Smooth muscle cell (in vitro differentiated cells): ENCODE measurements at regions not wholly inside any gene's neighbourhood (a gene's known extent, or its start where the extent isn't known, plus 50 kb on each side); places are given as distances from the start of the nearest gene placed in this dataset.

Source experiments
- DNase-seq: peaks from one replicate; lab custom pipeline; 2025; ENCODE audit not compliant: unreplicated experiment; lab: John Stamatoyannopoulos, UW
- H2AFZ ChIP-seq: fragments of 200-600 bp; sonication (generic); 2 replicates; pipeline ENCODE4 v1.6.0; 2016; ENCODE audit warnings: antibody characterized with exemption, low read depth, mild to moderate bottlenecking
- H3F3A ChIP-seq: fragments of 200-600 bp; sonication (generic); 2 replicates; pipeline ENCODE4 v1.6.0; 2017; ENCODE audit warnings: antibody characterized with exemption, low read depth
- H3K27ac ChIP-seq: fragments of 200-600 bp; sonication (generic); 2 replicates; pipeline ENCODE4 v1.5.1; 2016; ENCODE audit warnings: low read depth, mild to moderate bottlenecking
- H3K27me3 ChIP-seq: fragments of 200-600 bp; sonication (generic); 2 replicates; pipeline ENCODE4 v1.6.1; 2016; ENCODE audit warnings: low read depth, mild to moderate bottlenecking
- H3K36me3 ChIP-seq: fragments of 200-600 bp; sonication (generic); 2 replicates; pipeline ENCODE4 v1.5.1; 2016; ENCODE audit warnings: low read depth
- H3K4me1 ChIP-seq: fragments of 200-600 bp; sonication (generic); 2 replicates; pipeline ENCODE4 v1.5.1; 2016; ENCODE audit warnings: low read depth
- H3K4me2 ChIP-seq: fragments of 200-600 bp; sonication (generic); 2 replicates; pipeline ENCODE4 v1.6.0; 2016; ENCODE audit warnings: mild to moderate bottlenecking
- H3K4me3 ChIP-seq: fragments of 200-600 bp; sonication (generic); 2 replicates; pipeline ENCODE4 v1.5.1; 2016; ENCODE audit warnings: mild to moderate bottlenecking
- H3K79me2 ChIP-seq: fragments of 200-600 bp; sonication (generic); 2 replicates; pipeline ENCODE4 v1.6.0; 2016; ENCODE audit warnings: low read depth, mild to moderate bottlenecking
- H3K9ac ChIP-seq: fragments of 200-600 bp; sonication (generic); 2 replicates; pipeline ENCODE4 v1.6.0; 2016; ENCODE audit warnings: low read depth
- H3K9me3 ChIP-seq: fragments of 200-600 bp; sonication (generic); replicated peaks from 2 replicates; pipeline ENCODE4 v1.5.1; 2016; ENCODE audit warnings: low read depth
- H4K20me1 ChIP-seq: fragments of 200-600 bp; sonication (generic); 2 replicates; pipeline ENCODE4 v1.6.0; 2016; ENCODE audit warnings: low read depth
- CTCF ChIP-seq: fragments of 200-600 bp; sonication (generic); IDR thresholded peaks from 2 replicates; pipeline ENCODE4 v1.5.1; 2017; ENCODE audit warnings: borderline replicate concordance, mild to moderate bottlenecking, antibody characterized with exemption; ENCODE audit not compliant: insufficient read depth, poor library complexity, severe bottlenecking
- WGBS: methylation state at CpG from one replicate; pipeline ENCODE4 v1.1.7; 2016; ENCODE audit warnings: low lambda C conversion rate; 5-methylcytosine and 5-hydroxymethylcytosine counted together

DNA sequence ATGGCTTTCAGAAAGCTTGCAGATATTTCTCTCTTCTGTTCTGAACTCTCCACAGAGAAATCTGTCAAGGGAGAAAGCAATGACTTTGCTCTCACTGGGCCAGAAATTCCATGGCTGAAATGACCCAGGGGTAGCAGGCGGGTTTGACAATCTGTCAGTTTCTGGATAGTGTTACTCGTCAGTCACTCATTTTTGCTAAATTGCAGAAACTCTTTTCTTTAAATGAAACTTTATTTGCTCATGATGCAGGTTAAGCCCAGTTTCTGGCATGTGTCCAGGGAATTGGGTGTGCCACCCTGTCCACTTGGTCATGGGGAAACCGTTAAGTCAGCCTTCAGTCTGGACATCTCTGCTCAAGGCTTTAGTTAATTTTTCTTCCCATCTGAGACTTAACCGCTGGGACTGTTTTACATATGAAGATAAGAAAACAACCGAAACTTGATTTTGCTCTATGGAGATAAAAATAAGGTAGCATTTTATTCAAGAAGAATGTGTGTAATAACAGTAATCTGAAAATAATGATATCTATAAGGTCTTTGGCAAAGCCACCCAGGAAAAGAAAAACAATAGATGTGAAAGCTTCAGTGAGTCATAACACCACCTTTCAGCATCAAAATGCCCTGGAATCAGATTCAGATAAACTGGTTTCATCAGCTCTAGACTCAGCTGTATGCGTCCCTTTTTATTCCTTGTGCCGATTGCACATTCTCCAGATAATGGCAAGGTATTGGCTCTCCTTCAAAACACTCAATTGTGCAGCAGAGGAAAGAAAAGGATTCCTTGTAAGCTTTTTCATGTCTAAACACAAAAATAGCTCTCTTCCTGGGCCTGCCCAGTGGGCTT, 308.3 kb downstream of the ZSWIM6 start:
- no peak for DNase-seq
- no peak for TF ChIP-seq CTCF
- Histone ChIP-seq H3K9me3 (no peaks in the 10 kb centered on the region), H2AFZ (no peak overlapping the region), H3K9ac (no peak overlapping the region), H3K4me3 (no peak overlapping the region), H3K79me2 (no peaks in the 10 kb centered on the region), H3K27me3 (peaks cover 4% of the 10 kb centered on the region), H3F3A (no peaks in the 10 kb centered on the region), H3K4me2 (no peak overlapping the region), H3K4me1 (peaks cover 12% of the 10 kb centered on the region), H3K27ac (no peak overlapping the region), H4K20me1 (no peaks in the 10 kb centered on the region), H3K36me3 (no peaks in the 10 kb centered on the region)
- WGBS = 77% methylated on average over 7 of the region's 7 CpGs

GRCh38 chr5:61641748-61642565, 309.9 kb downstream of the ZSWIM6 start:
- Histone ChIP-seq H3K27me3 (peaks cover 10% of the 10 kb centered on the region), H3K9ac (no peak overlapping the region), H3K4me1 (peaks cover 11% of the 10 kb centered on the region), H3K27ac (no peak overlapping the region), H3K4me2 (no peak overlapping the region), H3K79me2 (no peaks in the 10 kb centered on the region), H3K36me3 (no peaks in the 10 kb centered on the region), H3K4me3 (no peak overlapping the region), H4K20me1 (no peaks in the 10 kb centered on the region), H2AFZ (no peak overlapping the region), H3F3A (no peaks in the 10 kb centered on the region), H3K9me3 (no peaks in the 10 kb centered on the region)
- DNase-seq = no peak
- no peak for TF ChIP-seq CTCF
- 76% methylated on average over 7 of the region's 7 CpGs for WGBS

GRCh38 chr5:61647672-61648071, 315.6 kb downstream of the ZSWIM6 start:
- Histone ChIP-seq H3K9ac (no peak overlapping the region), H3K4me1 (no peaks in the 10 kb centered on the region), H3K36me3 (no peaks in the 10 kb centered on the region), H2AFZ (no peak overlapping the region), H4K20me1 (no peaks in the 10 kb centered on the region), H3K4me2 (no peak overlapping the region), H3K27me3 (peaks cover 6% of the 10 kb centered on the region), H3K79me2 (no peaks in the 10 kb centered on the region), H3K4me3 (no peak overlapping the region), H3K9me3 (no peaks in the 10 kb centered on the region), H3K27ac (no peak overlapping the region), H3F3A (no peaks in the 10 kb centered on the region)
- 96% methylated on average over 6 of the region's 6 CpGs for WGBS
- no peak for DNase-seq
- TF ChIP-seq CTCF = no peak
